ENCODE measurements at regions not wholly inside any gene's neighbourhood (a gene's known extent, or its start where the extent isn't known, plus 50 kb on each side); places are given as distances from the start of the nearest gene placed in this dataset.

GRCh38 chr2:64400105-64400728 lies 53.7 kb upstream of the LGALSL start:
- TF ChIP-seq REST (IDR thresholded peaks at IDR 0.05; ENCODE audit: insufficient read depth in 1 of 2, low read depth in 2 of 2, low read length in 2 of 2) (no peak), TAF1 (IDR thresholded peaks at IDR 0.05; ENCODE audit: borderline replicate concordance, insufficient read depth, low read length) (no peak), POLR2AphosphoS5 (IDR thresholded peaks at IDR 0.05; ENCODE audit: low read depth, low read length) (no peak)

Measured in PFSK-1 (cell line).